CD4-positive, alpha-beta T cell treated with Interleukin-1 beta for 1 hour (primary cell): ENCODE measurements at regions not wholly inside any gene's neighbourhood (a gene's known extent, or its start where the extent isn't known, plus 50 kb on each side); places are given as distances from the start of the nearest gene placed in this dataset.

Source experiments
- DNase-seq, 2 donors: peaks; one replicate each; pipeline ENCODE4 v3.0.0-alpha.2; 2020 to 2022

DNA sequence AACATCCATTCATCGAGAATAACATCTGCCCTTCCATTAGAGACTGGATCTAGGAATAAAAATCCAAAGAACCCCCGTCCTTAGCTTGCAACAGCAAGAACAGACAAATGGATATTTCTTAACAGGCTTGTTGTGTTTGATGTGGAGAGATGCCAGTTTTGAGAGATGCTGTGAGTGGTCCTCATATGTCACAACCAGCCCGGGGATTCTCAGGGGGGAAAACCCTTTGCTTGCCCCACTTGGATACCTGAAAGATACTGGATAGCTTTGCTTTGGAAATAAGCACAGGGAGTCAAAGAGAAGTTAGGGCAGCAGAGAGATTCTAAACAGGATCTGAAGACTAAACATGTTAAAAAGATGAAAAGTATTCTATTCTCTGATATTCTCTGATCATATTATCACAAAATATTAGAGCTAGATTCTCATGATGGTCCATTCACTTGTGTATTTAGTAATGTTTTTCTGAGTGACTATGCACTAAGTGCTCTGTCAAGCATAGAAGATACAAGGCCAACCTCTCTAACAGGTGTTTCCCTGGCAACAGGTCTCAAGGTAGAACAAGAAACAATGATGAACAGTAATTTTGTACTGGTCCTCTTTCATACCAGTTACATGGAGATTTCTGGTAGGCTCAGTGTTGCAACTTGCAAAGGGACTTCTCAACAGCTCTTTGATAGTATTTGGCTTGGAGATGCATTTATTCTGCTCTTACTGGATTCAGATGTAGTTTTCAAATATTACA is 348.2 kb downstream of the MYCN start:
- DNase-seq: no peak

DNA sequence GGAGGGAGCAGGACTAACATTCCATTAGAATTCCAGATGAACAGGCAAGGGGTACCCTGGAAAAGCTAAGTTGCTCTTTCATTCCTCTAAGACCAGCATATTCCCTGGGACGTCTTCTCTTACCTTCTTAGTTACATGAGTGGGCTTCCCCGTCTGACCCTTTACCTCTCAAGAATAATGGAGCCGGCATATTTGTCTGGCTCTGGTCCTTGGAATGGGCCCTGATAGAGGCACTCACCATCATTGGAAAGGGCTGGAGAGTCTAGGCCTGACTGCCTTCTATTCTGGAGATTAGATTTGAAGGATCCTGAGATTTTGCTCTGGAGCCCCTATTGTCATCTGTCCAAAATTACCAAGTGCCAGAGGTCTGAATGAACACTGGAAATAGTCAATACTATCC is 347.5 kb downstream of the MYCN start:
- no peak for DNase-seq

DNA sequence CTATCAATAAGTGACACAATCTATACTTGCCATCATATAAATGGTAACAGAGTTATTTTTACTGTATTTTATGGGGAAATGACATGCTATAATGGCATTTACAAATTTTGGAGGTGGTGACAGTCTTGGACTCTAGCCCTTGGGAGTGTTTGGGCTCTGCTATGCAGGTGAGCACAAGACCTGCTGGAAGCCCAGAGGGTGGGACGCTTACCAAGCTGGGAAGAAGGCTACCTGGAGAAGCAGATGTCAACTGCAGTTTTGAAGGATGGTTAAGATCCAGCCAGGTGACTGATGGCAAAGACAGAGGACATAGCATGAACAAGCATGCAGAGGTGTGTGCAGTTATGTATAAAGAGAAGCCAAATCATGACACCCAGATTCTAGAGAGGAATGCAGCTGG is 346.9 kb downstream of the MYCN start:
- no peak for DNase-seq

DNA sequence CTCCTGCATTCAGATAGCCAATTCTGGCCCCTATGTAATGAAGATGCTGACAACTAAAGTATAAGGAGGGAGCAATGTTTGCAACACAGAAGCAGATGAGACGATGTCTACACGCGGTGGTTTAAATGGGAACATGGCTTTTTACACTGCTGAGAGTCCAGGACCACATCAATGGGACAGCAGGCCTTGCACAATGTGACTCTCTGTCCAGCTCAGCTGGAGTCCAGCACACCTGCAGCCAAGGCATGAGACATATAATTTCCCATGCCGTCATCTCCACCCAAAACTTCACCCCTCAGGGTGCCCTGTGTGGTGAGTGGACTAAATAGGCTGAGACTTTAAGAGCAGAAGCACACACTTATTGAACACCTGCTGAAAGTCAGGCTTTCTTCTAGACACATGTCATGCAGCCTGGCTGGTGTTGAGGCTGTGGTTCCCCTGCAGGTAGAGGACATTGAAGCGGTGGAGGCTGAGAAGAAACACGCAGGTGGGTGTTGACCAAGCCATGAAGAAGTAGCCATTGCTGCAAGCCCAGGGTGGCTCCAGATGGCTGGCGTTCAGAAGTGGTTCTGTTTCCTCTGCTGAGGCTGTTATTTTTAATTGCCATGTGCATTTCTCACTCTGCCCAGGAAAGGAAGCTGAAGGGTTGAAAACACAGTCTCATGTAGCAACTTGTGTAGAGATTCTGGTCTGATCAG is 345.6 kb downstream of the MYCN start:
- no peak for DNase-seq

DNA sequence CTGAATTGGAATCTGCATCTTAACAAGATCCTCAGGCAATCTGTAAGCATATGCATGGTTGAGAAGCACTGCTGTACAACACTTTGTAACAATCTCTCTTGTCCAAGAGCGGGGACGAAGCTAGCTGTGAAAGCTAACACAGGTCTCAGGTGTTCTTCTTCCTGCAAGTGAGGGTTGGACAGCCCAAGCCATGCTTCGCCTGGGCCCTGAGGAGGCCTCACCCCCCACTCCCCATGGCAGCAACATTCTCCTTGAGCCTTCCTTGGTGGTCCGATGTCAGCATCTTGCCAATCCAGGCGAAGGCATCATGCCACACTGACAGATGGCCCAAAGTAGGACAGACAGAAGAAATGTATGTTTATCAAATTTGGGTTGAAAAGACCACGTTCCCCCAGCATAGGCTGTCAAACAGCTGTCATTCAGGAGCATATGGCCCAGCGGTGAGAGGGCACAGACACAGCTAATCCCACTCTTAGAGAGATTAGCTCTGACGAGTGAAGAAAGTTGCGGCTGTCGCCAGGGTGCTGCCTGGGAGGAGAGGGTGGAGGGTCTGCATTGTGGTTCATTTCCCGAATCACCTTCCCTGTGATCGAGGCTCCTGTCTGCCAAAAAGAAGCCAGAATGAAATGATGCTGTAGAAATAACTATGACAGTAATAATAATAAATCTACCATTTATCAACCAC is 344.7 kb downstream of the MYCN start:
- no peak for DNase-seq

DNA sequence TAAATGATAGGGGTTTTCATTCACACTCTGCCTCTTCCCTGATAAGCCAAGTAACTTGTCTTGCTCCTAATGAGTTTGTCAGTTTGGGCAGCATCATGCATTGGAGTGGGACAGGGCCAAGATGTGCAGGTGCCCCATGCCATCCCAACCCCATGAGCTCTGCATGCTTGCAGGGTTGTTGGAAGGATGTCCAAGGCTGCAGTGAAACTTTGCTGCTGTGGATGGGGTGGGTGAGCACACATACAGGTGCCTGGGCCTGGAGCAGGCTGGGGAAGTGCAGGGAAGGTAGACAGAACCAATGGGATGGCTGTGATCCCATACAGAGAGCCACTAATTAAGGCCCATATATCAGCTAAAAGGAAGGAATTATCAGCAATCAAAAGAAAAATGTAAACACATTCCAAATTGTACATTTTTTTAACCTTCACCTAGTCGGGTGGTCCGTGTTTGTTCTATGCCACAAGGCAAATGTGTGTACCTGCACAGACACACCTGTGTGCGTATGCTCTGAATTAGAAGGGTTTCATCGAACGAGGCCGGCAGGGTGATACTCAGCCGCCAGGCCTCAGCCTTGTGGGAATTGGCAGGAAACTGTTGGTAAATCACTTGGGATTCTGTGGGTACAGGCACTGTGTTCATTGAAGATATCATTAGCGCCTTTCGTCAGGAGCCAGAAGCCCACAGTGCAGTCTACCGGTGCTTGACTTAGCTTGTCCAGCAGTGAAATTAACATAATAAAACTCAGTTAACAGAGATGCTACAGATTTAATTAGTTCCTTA is 342.9 kb downstream of the MYCN start:
- DNase-seq: no peak

DNA sequence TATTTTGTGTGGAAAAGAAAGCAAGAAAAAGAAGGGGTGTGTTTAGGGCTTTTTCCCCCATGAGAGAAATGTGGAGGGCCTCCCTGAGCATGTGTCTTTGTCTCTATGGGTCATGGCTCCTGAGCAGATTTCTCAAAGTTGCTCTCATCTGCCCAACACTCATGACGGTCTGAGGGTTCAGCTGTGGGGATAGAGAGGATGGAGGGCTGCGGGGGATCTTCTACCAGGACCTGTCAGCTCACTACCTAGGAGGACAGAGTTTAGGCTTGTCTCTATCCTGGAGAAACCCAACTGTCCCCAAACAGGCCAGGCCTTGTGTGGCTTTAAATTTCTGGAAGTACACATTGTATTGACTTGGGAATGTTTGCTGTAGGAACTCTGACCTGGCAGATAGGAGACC is 342.2 kb downstream of the MYCN start:
- DNase-seq: no peak

DNA sequence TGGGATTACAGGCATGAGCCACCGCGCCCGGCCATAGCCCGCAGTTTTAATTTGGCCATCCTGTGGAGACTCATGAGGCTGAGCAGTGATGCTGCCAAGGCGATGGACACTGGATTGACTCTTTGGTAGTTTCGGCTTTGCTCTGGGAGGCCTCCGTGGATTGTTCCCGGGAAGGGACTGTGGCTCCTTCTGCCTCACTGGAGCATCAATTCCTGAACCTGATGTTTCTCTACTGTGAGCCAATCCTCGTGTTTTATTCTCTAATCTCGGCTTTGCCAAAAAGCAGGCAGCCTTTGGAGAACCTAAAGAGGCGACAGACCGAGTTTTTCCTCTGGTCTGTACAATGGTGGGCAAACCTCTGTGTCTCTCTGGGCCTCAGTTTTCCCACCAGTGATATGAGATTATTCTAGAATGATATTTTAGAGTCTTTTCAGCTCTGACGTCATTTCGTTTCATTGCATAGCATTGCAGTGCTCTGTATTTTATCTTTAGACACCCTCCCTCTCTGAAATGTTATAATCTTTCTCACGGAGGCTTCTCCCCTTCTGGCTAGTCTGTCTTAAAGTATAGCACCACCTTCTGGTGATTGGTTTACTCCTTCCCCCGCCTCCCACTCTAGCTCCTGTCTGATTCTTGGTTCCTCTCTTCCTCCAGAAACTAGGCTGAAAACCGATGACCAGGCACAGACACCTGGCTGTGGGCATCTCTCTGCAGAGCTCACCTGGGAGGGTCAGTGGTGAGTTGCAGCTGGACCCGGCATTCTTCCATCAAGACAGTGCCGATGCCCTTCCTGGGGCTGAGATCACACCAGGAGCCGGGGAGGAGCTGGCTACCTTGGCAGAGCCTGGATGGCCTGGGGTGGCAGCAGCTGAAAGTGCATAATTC is 341.3 kb downstream of the MYCN start:
- no peak for DNase-seq

DNA sequence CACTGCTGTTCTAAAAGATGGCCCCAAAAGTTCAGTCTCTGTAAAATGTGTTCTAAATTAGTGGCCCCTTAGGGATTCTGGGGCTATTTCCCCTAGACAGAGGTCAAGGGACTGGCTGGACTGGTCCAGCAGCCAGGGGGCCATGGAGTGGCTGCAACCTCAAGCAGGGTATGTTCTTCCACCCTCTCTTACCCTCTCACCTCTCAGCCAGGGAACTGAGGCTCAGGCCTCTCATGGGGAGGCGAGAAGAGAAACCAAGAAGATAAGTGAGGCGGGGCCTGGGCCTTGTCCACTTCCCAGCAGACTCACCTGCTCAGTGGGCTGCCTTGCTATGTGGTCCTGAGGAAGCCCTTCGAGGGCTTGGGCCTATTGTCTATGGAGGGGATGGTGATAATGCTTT is 339.7 kb downstream of the MYCN start:
- DNase-seq: no peak

DNA sequence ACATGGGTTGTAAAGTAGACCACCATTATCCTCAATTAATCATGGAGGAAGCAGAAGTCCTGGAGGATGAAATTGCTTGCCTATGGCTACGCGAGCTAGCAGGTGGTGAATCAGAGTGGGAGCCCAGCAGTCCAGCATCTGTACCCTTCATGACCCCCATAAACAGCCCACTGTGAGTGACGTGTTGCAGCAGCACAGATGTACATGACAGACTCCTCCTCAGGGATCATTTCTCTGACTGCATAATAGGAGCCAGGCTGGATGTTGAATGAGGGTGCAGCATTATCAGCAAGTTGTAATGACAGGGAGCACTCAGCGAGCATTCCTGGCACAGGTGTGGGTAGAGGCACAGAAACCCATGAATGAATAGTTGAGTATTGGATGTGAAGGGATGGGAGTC is 339.3 kb downstream of the MYCN start:
- DNase-seq: no peak

DNA sequence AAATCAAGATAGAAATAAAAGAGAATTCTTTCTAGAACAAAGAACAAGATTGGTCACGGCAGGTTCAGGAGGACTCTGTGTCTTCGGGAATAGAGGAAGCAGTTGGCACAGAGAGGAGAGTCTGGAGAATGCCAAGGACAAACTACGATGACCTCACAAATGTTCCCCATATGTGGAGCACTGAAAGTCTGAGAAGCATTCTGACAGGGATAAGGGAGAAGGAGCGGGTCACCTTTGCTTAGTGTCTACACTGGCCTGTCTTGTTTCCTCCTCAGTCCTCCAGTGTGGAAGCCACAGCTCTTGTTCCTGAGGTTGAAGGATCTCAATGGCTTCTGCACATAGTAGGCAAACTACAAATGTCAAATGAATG is 338.8 kb downstream of the MYCN start:
- DNase-seq: no peak

DNA sequence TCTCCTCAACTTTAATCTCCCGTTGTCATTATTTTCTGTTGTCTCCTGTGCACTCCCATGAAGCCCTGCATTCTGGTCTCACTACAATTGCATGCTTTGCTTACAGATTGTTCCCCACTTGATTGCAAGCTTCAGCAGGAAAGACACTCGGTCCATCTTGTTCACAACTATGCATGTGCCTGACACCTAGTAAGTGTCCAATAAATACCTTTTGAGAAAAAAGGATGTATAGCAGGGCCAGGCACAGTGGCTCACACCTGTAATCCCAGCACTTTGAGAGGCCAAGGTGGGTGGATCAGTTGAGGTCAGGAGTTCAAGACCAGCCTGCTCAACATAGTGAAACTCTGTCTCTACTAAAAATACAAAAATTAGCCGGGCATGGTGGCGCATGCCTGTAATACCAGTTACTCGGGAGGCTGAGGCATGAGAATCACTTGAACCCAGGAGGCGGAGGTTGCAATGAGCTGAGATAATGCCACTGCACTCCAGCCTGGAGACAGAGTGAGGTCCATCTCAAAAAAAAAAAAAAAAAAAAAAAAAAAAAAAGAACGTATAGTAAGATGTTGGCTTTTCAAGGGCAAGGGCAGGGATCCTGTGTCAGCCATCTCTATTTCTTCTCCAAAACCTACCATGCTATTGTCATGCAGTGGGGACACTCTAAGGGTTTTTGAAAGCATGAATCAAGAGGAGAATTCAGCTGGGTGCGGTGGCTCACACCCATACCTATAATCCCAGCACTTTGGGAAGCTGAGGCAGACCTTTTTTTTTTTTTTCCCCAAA is 338.3 kb downstream of the MYCN start:
- no peak for DNase-seq

DNA sequence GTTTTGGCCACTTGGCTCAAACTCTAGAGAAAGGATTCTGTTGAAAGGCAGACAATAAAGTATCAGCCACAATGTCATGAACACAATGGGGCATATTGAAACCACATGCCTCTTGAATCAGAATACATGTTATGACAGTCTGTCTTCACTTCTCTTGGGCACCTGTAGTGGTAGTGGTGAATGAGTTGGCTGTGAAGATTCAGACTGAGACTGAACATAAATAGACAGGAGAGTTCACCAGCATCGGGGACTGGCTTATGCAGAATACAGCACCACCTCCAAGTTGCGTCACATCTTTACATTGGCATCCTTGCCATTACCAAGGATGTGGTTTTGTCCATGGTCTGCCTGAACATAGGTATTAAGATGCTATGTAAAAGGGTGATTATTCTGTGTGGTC is 336.8 kb downstream of the MYCN start:
- DNase-seq: no peak

DNA sequence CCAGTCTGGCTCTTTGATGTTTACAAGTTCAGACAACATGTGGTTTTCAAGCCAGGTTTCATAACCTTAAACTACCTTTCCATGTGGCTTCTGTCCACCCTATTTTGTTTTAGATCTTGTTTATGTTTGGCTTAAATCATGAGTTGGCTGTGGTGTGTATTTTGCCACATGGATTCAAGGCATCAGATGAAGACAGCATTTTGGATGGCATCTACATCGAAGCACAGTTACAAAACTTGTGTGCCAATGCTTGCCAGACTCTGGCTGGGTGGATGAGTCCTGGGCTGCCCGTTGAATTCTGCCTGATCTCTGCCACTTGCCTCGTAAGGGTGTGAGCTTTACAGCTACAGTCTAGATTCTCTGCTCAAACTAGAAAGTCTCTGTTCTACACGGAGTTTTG is 335.3 kb downstream of the MYCN start:
- DNase-seq: no peak

DNA sequence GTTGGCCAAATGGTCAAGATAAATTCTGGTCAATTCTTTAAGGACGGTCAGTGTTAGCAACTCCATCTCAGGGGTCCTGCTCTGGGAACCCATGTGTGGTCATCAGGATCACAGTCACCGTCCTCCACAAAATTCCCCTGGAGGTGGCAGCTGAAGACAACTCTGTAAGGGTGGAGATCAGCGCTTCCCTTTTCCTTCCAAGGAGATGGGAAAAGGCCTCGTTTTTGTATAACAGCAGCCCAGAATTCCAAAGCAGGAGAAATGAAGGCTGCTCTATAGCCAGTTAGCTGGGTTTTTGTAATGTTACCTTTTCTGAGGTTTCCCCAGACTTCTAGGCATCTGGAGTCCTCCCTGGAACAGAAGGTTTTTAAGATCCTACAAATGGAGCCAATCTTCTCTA is 334.8 kb downstream of the MYCN start:
- DNase-seq: no peak

DNA sequence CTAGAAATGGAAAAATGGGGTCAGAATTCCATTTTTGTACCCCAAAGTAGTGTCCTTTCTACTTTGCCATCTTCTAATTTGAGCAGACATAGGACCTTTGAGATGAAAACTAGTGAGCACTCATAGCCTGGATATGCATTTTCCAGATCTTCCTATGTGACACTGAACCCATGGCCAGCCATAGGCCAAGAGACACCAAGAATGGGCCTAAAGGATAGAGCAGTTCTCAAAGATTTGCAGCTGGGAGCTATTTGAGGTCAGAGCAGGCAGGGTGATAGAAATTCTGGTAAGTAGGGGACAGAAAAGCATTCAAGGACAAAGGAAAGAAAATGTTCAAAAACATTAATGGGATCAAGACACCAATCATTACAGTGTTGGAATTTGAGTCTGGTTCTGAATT is 332.8 kb downstream of the MYCN start:
- no peak for DNase-seq

DNA sequence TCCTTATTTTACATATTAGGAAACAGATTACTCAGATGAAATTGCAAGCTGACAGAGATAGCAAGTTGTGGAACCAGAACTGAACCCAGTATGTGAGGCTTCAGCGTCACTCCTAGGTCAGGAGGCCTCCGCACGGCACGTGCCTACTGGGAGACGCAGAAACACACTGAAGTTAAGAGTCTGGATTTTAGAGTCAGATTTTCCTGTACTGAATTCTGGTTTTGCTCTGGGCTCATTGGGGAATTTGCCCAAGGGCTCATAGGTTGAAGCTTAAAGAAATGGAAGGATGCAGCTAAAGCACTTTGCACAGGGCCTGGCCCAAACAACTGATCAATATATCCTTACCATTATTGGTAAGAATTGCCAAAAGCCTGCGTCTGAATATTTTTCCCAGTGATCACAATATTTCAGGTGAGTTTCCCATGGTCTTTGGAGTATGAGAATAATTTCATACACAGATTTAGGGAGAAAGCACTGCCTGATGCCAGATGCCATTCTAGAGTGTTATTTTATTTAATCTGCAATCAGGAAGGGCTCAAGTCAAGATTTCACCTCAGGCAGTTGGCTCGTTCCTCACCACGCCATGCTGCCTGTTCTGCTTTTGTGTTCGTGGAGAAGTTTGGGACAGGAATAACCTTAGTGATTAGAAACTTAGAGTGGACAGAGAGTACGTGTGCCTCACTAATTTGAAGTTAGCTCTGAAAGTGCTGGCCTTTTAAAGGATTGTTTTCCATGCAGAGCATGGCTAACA is 331.9 kb downstream of the MYCN start:
- no peak for DNase-seq

DNA sequence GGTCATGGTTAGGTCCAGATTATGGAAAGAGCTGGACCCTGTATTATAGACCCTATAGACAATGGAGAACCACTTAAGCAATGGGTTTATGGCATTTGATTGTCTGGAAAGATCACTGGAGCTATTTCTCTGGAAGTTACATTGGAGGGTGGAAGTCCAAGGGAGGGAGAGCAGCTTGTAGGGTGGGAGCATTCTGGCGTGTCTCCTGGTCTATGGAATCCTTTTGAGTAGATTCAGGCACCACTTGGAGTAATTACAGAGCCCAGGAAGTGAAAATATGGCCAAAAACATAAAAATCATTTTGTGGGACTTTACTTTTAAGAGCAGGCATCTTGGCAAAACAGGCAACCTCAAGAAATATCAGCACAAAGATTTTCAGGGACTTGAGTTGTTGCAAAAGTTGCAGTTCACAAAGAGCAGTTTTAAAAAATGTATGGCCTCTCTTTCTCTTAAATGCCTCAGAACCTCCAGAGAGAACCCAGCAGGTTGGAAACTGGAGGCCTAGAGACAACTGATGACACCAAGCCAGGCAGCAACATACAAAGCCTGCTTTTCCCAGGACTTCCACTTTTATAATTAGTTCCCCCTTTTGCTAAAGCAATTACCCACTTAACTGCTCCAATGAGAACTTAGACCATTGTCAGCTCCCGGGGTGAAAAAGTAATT is 331.0 kb downstream of the MYCN start:
- DNase-seq: no peak

DNA sequence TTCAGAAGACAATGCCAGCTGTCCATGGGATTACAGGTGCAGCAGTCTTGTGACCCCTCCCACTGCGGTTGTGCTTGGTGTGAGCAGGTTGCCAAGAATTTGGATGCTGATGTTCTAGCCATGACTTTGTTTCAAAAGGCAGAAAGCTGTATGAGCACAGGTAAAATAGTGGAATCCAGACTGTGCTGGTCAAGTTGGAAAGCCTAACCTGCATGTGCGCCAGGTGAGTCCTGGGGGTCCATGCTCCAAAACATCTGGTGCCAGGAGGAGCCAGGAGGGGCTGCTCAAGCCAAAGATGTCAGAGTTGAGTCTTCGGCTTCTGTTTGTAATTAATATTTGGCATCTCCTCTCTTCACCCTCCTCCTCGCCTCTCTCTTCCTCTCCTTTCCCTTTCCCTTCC is 330.1 kb downstream of the MYCN start:
- no peak for DNase-seq

DNA sequence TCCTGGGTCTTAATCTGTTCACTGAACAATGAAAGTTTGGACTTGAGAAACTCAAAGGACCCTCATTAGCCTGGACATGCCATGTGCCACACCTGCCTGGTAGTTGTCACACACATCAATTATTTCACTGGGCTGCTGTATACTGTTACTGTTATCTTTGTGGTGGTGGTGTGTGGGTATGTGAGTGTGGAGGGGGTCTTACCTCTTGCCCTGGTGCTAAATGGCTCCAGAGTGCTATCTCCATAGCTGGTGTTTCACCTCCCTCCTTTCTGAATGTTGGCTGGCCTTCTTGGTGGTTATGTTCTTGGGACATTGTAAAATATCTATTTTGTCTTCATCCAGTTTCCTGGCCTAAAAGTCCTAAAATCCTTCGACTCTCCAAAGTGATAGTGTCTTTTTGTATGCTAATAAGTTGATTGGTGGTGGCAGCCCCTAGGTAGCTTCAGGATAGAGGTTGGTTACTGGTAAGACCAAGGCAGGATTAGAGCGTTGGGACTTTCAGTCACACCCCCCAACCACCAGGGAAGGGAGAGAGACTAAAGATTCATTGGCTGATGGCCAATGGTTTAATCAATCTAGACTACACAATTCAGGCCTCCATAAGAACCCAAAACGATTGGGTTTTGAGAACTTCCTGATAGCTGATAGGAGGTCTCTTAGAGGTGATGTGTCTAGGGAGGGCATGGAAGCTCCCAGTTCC is 328.1 kb downstream of the MYCN start:
- DNase-seq: no peak
